ENCODE measurements at regions not wholly inside any gene's neighbourhood (a gene's known extent, or its start where the extent isn't known, plus 50 kb on each side); places are given as distances from the start of the nearest gene placed in this dataset.

DNA sequence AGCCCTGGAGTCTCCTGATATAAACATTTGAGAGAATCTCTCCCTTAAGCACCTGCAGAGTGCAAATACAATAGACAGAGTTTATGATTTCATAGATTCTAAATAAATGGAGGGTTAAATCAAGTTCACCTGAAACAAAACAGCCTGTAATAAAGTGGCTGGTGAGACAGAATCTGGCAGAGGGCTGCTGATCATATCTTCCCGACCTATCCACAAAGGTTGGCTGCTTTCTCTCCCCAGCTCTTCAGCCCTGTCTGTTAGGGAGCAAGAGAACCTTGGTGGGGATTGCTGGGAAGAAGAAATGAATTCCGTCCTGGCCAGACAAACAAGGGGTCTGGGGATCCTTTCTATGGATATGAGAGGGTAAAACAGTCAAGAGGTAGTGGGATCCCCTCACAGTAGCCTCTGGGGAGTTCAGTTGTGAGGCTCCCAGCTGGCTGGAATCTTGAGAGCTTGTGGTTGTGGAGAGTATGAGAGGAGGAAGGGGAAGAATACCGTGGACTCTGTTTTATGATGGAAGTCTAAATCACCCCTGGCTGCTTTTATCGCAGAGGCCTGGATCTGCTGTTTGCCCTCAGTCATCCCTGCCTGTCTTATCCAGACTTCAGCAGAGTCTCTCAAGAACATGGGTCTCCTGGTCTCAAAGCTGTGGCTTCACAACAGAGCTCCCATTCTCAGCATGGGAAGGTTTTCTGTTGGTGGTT lies 451.3 kb downstream of the NTRK3 start:
- Histone ChIP-seq H3K9ac (ENCODE audit: low read depth, low read length) (no peak overlapping the region), H3K4me2 (ENCODE audit: low read length) (no peak overlapping the region), H3K36me3 (ENCODE audit: insufficient read depth, low read length) (no peaks in the 10 kb centered on the region), H3K4me3 (ENCODE audit: low read length) (no peak overlapping the region), H3K4me1 (ENCODE audit: control insufficient read depth, insufficient read depth, low read length) (no peaks in the 10 kb centered on the region), H3K27me3 (ENCODE audit: control insufficient read depth, insufficient read depth, low read length) (no peaks in the 10 kb centered on the region), H3K9me3 (replicated peaks; ENCODE audit: low read length) (no peaks in the 10 kb centered on the region)

DNA sequence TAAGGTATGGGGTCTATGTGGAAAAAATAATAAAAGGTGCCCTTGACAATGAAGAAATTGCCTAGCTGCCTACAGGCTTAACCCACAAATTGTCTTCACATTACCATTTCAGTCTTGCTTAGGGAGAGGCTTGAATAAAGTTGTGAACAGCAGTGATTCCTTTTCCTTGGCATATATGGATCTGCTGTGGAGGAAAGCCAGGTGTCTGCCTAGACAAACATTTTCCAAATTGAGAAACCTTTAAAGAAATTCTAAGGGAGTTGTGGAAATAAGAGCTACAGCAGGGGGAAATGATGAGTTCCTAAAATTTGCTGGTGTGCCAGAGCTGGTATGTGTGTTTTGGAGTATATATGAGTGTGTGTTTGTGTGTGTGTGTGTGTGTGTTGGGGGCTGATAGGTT lies 452.1 kb downstream of the NTRK3 start:
- no peak overlapping the region for H3K9ac ChIP-seq (ENCODE audit: low read depth, low read length)
- H3K36me3 ChIP-seq (ENCODE audit: insufficient read depth, low read length): no peaks in the 10 kb centered on the region
- no peaks in the 10 kb centered on the region for H3K9me3 ChIP-seq (replicated peaks; ENCODE audit: low read length)
- H3K4me2 ChIP-seq (ENCODE audit: low read length): no peak overlapping the region
- no peak overlapping the region for H3K4me3 ChIP-seq (ENCODE audit: low read length)
- no peaks in the 10 kb centered on the region for H3K4me1 ChIP-seq (ENCODE audit: control insufficient read depth, insufficient read depth, low read length)
- H3K27me3 ChIP-seq (ENCODE audit: control insufficient read depth, insufficient read depth, low read length): no peaks in the 10 kb centered on the region

DNA sequence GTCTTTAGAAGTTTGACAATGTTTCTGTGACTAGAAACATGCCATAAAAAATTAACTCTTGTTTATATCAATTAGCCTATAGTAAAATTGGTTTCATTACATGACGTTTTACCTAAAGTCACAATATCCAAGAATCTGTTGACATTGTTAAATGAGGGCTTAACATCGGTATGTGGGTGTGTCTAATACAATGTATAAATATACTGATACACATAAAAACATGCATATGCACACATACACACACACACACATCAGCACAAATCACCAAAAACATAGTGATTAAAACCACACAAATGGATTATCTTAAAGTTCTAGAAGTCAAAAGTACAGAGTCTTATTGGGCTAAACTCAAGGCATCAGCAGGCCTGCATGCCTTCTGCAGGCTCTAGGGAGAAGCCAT lies 456.7 kb downstream of the NTRK3 start:
- Histone ChIP-seq H3K27me3 (ENCODE audit: control insufficient read depth, insufficient read depth, low read length) (peaks cover 5% of the 10 kb centered on the region), H3K4me2 (ENCODE audit: low read length) (no peak overlapping the region), H3K9ac (ENCODE audit: low read depth, low read length) (no peak overlapping the region), H3K9me3 (replicated peaks; ENCODE audit: low read length) (no peaks in the 10 kb centered on the region), H3K36me3 (ENCODE audit: insufficient read depth, low read length) (no peaks in the 10 kb centered on the region), H3K4me3 (ENCODE audit: low read length) (no peak overlapping the region), H3K4me1 (ENCODE audit: control insufficient read depth, insufficient read depth, low read length) (no peaks in the 10 kb centered on the region)

DNA sequence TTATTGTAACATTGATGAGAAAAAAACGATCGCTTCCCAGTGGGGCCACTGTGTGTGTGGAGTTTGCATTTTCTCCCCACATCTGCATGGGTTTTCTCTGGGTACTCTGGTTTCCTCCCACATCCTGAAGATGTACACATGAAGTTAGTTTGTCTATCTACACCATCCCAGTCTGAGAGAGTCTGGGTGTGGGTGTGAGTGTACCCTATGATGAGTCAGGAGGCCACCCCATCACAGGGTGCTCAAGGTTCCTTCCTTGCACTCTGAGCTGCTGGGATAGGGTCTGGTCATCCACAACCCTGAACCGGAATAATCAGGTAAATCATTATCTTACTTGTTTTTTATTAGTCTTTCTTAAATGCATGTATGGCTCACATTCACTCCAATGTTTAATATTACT lies 457.1 kb downstream of the NTRK3 start:
- Histone ChIP-seq H3K4me3 (ENCODE audit: low read length) (no peak overlapping the region), H3K27me3 (ENCODE audit: control insufficient read depth, insufficient read depth, low read length) (peaks cover 9% of the 10 kb centered on the region), H3K9ac (ENCODE audit: low read depth, low read length) (no peak overlapping the region), H3K36me3 (ENCODE audit: insufficient read depth, low read length) (no peaks in the 10 kb centered on the region), H3K4me2 (ENCODE audit: low read length) (no peak overlapping the region), H3K4me1 (ENCODE audit: control insufficient read depth, insufficient read depth, low read length) (no peaks in the 10 kb centered on the region), H3K9me3 (replicated peaks; ENCODE audit: low read length) (no peaks in the 10 kb centered on the region)

DNA sequence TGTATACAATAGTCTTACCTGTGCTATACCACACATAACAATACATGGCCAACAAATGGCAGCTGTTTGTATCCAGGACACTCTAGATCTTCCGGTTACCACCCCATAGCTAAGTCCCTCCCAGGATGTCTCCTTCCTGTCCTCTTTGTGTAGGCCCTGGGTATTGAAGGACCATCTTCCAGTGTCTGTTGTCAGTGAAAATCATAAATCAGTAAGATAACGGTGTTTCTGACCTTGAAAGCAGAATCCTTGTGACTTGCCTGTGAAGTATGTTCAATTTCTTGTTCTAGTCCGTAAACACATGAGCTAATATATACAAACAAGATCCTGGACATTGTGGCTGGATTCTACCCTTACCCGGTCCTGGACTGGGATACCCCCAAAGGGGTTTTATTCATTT lies 462.8 kb downstream of the NTRK3 start:
- no peaks in the 10 kb centered on the region for H3K4me1 ChIP-seq (ENCODE audit: control insufficient read depth, insufficient read depth, low read length)
- no peak overlapping the region for H3K4me3 ChIP-seq (ENCODE audit: low read length)
- no peak overlapping the region for H3K9ac ChIP-seq (ENCODE audit: low read depth, low read length)
- peaks cover 9% of the 10 kb centered on the region for H3K27me3 ChIP-seq (ENCODE audit: control insufficient read depth, insufficient read depth, low read length)
- H3K9me3 ChIP-seq (replicated peaks; ENCODE audit: low read length): no peaks in the 10 kb centered on the region
- no peaks in the 10 kb centered on the region for H3K36me3 ChIP-seq (ENCODE audit: insufficient read depth, low read length)
- no peak overlapping the region for H3K4me2 ChIP-seq (ENCODE audit: low read length)

DNA sequence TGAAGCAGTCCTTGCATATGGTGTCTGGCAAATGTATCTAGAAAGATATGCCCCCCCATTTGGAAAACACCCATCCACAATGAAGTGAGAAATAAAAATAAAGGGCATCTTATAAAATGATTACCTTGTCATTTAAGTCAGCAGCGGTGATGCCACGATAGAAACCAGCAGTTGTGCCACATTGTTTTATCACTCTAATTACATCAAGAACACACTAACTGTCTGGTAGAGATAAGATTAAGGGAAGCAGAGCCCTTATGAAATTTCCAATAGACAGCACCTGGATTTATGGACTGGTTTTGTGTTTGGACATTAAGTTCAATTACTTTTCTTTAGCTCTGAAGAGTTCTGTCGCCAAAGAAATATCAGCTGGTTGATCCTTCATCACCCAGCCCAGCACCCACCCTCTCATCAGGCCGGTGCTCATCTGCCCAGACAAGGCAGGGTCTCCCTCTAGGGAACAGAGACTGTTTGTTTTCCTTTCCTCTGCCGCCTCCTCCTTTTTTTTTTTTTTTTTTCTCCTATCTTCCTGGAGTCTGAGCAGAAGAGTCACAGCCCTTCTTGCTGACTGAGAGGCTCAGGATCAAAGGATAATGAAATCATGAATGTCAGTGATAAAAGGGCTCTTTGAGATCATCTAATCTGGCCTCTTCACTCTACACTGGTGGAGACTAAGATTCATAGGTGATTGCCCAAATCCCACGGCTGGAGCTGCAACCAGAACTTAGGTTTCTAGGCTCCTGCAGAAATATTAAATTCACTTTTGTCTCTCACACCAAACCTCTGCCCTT lies 464.1 kb downstream of the NTRK3 start:
- no peaks in the 10 kb centered on the region for H3K9me3 ChIP-seq (replicated peaks; ENCODE audit: low read length)
- no peaks in the 10 kb centered on the region for H3K4me1 ChIP-seq (ENCODE audit: control insufficient read depth, insufficient read depth, low read length)
- no peak overlapping the region for H3K9ac ChIP-seq (ENCODE audit: low read depth, low read length)
- no peak overlapping the region for H3K4me3 ChIP-seq (ENCODE audit: low read length)
- H3K36me3 ChIP-seq (ENCODE audit: insufficient read depth, low read length): no peaks in the 10 kb centered on the region
- H3K27me3 ChIP-seq (ENCODE audit: control insufficient read depth, insufficient read depth, low read length): peaks cover 3% of the 10 kb centered on the region
- H3K4me2 ChIP-seq (ENCODE audit: low read length): no peak overlapping the region

DNA sequence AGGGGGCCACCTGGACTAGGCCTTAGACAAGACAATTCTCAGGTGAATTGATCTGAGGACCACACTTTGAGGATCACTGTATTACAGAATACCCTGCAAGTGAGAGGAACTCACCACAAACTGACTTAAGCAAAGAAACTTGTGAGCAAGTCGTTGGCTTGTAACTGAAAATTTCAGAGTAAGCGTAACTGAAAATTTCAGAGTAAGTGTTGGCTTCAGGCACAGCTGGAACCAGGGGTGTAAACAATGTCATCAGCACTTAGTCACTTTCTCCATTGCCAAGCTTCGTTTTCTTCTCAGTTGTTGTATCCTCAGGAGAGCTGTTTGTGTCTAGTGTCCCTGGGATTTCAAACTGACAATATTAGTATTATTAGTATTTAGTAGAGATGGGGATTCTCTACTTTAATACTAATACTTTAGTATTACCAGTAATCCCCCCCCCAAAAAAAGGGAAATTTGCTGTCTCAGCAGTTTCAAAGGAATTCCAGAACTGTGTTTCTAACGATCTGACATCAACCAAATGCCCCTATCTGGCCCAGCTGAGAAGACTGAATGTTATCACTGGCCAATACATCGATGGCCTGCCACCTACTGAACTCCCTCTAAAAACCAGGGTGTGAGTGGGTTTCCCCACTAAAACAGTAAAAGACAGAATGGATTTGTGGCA lies 474.4 kb downstream of the NTRK3 start:
- H3K9ac ChIP-seq (ENCODE audit: low read depth, low read length): no peak overlapping the region
- H3K4me1 ChIP-seq (ENCODE audit: control insufficient read depth, insufficient read depth, low read length): peaks cover 6% of the 10 kb centered on the region
- H3K27me3 ChIP-seq (ENCODE audit: control insufficient read depth, insufficient read depth, low read length): peaks cover 15% of the 10 kb centered on the region
- H3K4me3 ChIP-seq (ENCODE audit: low read length): no peak overlapping the region
- no peaks in the 10 kb centered on the region for H3K36me3 ChIP-seq (ENCODE audit: insufficient read depth, low read length)
- H3K4me2 ChIP-seq (ENCODE audit: low read length): no peak overlapping the region
- H3K9me3 ChIP-seq (replicated peaks; ENCODE audit: low read length): no peaks in the 10 kb centered on the region

DNA sequence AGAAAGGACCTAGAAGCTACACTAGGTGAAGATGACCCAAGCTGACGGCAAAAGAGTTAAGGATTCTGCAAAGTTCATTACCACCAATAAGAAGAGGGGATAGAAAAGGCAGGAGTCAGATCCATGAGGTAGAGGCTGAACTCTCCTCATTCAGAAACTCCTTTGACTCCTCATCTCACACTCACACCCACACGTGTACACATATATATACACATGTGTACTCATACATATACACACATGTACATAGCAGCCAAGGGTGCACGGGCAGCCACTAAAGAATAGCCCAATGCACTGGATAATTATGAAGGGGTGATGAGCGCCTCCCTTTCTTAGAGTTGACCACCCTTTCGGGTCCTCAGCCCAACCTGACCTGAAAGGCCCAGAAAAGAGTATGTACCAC lies 476.8 kb downstream of the NTRK3 start:
- Histone ChIP-seq H3K36me3 (ENCODE audit: insufficient read depth, low read length) (no peaks in the 10 kb centered on the region), H3K27me3 (ENCODE audit: control insufficient read depth, insufficient read depth, low read length) (peaks cover 20% of the 10 kb centered on the region), H3K4me1 (ENCODE audit: control insufficient read depth, insufficient read depth, low read length) (peaks cover 13% of the 10 kb centered on the region)

DNA sequence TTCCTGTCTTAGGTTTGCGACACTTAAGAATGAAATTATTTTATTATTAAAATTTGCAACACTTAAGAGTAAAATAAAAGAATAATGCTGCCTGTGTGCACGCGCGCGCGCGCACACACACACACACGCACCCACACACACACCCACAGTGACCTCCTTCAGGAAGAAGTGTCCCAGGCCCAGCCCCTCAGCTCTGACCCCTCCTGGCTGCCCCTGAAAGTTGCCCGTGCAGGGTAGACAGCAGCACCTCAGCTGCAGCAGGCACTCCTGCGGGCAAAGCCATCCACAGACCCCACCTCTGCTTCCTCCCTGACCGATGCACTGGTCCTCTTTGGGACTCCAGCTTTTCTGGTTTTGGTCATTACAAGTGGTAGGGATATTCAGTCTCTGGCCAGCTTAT lies 478.2 kb downstream of the NTRK3 start:
- Histone ChIP-seq H3K4me3 (ENCODE audit: low read length) (no peak overlapping the region), H3K4me2 (ENCODE audit: low read length) (no peak overlapping the region), H3K9ac (ENCODE audit: low read depth, low read length) (no peak overlapping the region), H3K9me3 (replicated peaks; ENCODE audit: low read length) (no peaks in the 10 kb centered on the region), H3K27me3 (ENCODE audit: control insufficient read depth, insufficient read depth, low read length) (peaks cover 25% of the 10 kb centered on the region), H3K4me1 (ENCODE audit: control insufficient read depth, insufficient read depth, low read length) (peaks cover 13% of the 10 kb centered on the region), H3K36me3 (ENCODE audit: insufficient read depth, low read length) (no peaks in the 10 kb centered on the region)

More for the DNA sequence above, 476.8 kb downstream of the NTRK3 start:
- Histone ChIP-seq H3K4me2 (ENCODE audit: low read length) (no peak overlapping the region), H3K9me3 (replicated peaks; ENCODE audit: low read length) (no peaks in the 10 kb centered on the region), H3K4me3 (ENCODE audit: low read length) (no peak overlapping the region), H3K9ac (ENCODE audit: low read depth, low read length) (no peak overlapping the region)

DNA sequence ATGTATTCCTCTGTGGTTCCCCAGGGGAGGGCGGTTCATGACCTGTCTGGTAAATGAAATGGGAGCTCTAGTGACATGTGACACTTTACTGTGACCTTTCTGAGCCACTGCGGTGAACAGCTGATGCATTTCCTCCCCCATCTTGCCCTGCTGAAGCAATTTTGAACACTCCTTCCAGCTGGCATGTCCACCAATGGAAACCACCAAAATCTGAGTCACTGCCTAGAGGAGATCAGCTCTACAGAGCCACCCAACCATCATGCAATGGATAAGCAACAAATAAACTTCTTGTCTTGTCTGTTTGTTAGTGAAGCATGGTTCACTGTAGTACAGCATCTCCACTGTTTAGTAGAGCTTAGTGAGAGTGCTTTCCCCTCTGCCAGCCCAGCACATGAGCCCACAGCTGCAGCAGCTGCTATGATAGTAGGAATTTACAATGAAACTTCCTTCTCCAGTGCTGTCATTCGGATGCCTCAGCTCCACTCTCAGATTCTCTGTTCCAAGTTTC lies 479.4 kb downstream of the NTRK3 start:
- Histone ChIP-seq H3K4me2 (ENCODE audit: low read length) (no peak overlapping the region), H3K4me1 (ENCODE audit: control insufficient read depth, insufficient read depth, low read length) (peaks cover 13% of the 10 kb centered on the region), H3K4me3 (ENCODE audit: low read length) (no peak overlapping the region), H3K9ac (ENCODE audit: low read depth, low read length) (no peak overlapping the region), H3K9me3 (replicated peaks; ENCODE audit: low read length) (no peaks in the 10 kb centered on the region), H3K27me3 (ENCODE audit: control insufficient read depth, insufficient read depth, low read length) (peaks cover 25% of the 10 kb centered on the region), H3K36me3 (ENCODE audit: insufficient read depth, low read length) (no peaks in the 10 kb centered on the region)

DNA sequence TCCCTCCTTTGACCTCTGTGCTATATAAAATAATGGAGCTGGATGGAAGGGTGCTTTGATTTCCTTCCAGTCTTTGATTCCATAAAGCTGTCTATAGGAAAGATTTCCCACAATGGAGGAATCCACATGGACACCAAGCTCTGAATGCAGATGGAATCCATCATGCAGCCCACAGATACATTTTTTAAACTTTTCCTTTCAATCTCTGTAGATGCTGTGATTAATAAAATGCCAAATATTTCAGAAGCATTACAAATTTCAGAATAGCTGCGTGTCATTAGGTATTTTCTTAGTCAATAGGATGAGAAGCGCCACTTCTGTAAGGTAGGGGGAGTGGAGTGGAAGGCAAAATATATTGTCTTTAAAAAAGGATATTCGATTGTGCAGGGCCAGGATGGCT lies 489.0 kb downstream of the NTRK3 start:
- H3K36me3 ChIP-seq (ENCODE audit: insufficient read depth, low read length): no peaks in the 10 kb centered on the region
- H3K9ac ChIP-seq (ENCODE audit: low read depth, low read length): no peak overlapping the region
- H3K9me3 ChIP-seq (replicated peaks; ENCODE audit: low read length): no peaks in the 10 kb centered on the region
- H3K4me1 ChIP-seq (ENCODE audit: control insufficient read depth, insufficient read depth, low read length): peaks cover 16% of the 10 kb centered on the region
- no peak overlapping the region for H3K4me2 ChIP-seq (ENCODE audit: low read length)
- H3K4me3 ChIP-seq (ENCODE audit: low read length): no peak overlapping the region
- no peaks in the 10 kb centered on the region for H3K27me3 ChIP-seq (ENCODE audit: control insufficient read depth, insufficient read depth, low read length)

Measured in skeletal muscle satellite cell (primary cell).